H1 (cell line): ENCODE measurements at regions not wholly inside any gene's neighbourhood (a gene's known extent, or its start where the extent isn't known, plus 50 kb on each side); places are given as distances from the start of the nearest gene placed in this dataset.

Experiments
- CREB1 ChIP-seq: IDR thresholded peaks from 2 replicates; pipeline ENCODE4 v1.6.1; 2012; ENCODE audit warnings: inconsistent platforms
- EP300 ChIP-seq, 2 experiments: IDR thresholded peaks; 1 replicate in 1 of 2; 2 replicates in 1 of 2; pipeline ENCODE4 v1.6.1; 2011 to 2012; ENCODE audit warnings: low read depth in 2 of 2, low read length in 2 of 2, mild to moderate bottlenecking in 2 of 2, borderline replicate concordance in 1 of 2, inconsistent platforms in 1 of 2, moderate library complexity in 1 of 2
- EZH2 ChIP-seq: fragments of 200-600 bp; sonication (generic); IDR thresholded peaks from 2 replicates; pipeline ENCODE4 v1.7.1; 2012; ENCODE audit warnings: low read depth, mild to moderate bottlenecking, moderate library complexity, low read length, inconsistent platforms; ENCODE audit not compliant: severe bottlenecking
- HDAC2 ChIP-seq, 2 experiments: fragments of 300-600 bp in 1 of 2; sonication (generic) in 1 of 2; IDR thresholded peaks; 2 replicates each; pipeline ENCODE4 v1.6.1; 2011 to 2012; ENCODE audit warnings: low read depth in 2 of 2, low read length in 2 of 2, mild to moderate bottlenecking in 2 of 2, moderate library complexity in 2 of 2, borderline replicate concordance in 1 of 2, inconsistent platforms in 1 of 2
- MAX ChIP-seq: IDR thresholded peaks from 2 replicates; pipeline ENCODE4 v1.6.1; 2012; ENCODE audit warnings: inconsistent platforms
- POLR2A ChIP-seq, 2 experiments: IDR thresholded peaks; 1 replicate in 1 of 2; 2 replicates in 1 of 2; pipeline ENCODE4 v1.6.1; 2011; ENCODE audit warnings: low read depth in 2 of 2, low read length in 2 of 2, mild to moderate bottlenecking in 2 of 2; ENCODE audit errors: control extremely low read depth in 1 of 2
- POLR2AphosphoS5 ChIP-seq: IDR thresholded peaks from 2 replicates; pipeline ENCODE4 v1.6.1; 2011; ENCODE audit warnings: low read depth, low read length
- RFX5 ChIP-seq: IDR thresholded peaks from 2 replicates; pipeline ENCODE4 v1.6.1; 2011; ENCODE audit warnings: low read depth, low read length, improper control_type of control experiment, borderline replicate concordance
- SIRT6 ChIP-seq: IDR thresholded peaks from one replicate; pipeline ENCODE4 v1.7.1; 2012; ENCODE audit warnings: low read length, inconsistent platforms
- SIX5 ChIP-seq: IDR thresholded peaks from 2 replicates; pipeline ENCODE4 v1.6.1; 2011; ENCODE audit warnings: mild to moderate bottlenecking, low read depth, low read length
- TAF1 ChIP-seq: IDR thresholded peaks from 2 replicates; pipeline ENCODE4 v1.6.1; 2011; ENCODE audit warnings: mild to moderate bottlenecking, low read depth, low read length
- TF ChIP-seq, protein P1 (sequence below), 3 experiments: IDR thresholded peaks; 1 replicate in 2 of 3; 2 replicates in 1 of 3; pipeline versions ENCODE4 v1.5.1 to v1.6.1; 2011; ENCODE audit warnings: low read length in 3 of 3, mild to moderate bottlenecking in 3 of 3, inconsistent platforms in 2 of 3, low read depth in 1 of 3, moderate library complexity in 1 of 3; ENCODE audit not compliant: insufficient read depth in 1 of 3; ENCODE audit errors: control extremely low read depth in 1 of 3

- TF ChIP-seq, protein P1, sequence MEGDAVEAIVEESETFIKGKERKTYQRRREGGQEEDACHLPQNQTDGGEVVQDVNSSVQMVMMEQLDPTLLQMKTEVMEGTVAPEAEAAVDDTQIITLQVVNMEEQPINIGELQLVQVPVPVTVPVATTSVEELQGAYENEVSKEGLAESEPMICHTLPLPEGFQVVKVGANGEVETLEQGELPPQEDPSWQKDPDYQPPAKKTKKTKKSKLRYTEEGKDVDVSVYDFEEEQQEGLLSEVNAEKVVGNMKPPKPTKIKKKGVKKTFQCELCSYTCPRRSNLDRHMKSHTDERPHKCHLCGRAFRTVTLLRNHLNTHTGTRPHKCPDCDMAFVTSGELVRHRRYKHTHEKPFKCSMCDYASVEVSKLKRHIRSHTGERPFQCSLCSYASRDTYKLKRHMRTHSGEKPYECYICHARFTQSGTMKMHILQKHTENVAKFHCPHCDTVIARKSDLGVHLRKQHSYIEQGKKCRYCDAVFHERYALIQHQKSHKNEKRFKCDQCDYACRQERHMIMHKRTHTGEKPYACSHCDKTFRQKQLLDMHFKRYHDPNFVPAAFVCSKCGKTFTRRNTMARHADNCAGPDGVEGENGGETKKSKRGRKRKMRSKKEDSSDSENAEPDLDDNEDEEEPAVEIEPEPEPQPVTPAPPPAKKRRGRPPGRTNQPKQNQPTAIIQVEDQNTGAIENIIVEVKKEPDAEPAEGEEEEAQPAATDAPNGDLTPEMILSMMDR (IDR thresholded peaks at IDR 0.05; ENCODE audit: control extremely low read depth in 1 of 3, insufficient read depth in 1 of 3, low read depth in 1 of 3, low read length in 3 of 3) = no peak
- TF ChIP-seq RFX5 = no peak
- TF ChIP-seq TAF1 = no peak
- no peak for TF ChIP-seq POLR2AphosphoS5
- no peak for TF ChIP-seq EZH2
- no peak for TF ChIP-seq POLR2A (IDR thresholded peaks at IDR 0.05; ENCODE audit: control extremely low read depth in 1 of 2, low read depth in 2 of 2, low read length in 2 of 2)
- TF ChIP-seq SIRT6 = no peak
- no peak for TF ChIP-seq SIX5
- no peak for TF ChIP-seq CREB1
- no peak for TF ChIP-seq MAX
- no peak for TF ChIP-seq EP300 (IDR thresholded peaks at IDR 0.05; ENCODE audit: borderline replicate concordance in 1 of 2, low read depth in 2 of 2, low read length in 2 of 2)
- TF ChIP-seq HDAC2 (IDR thresholded peaks at IDR 0.05; ENCODE audit: borderline replicate concordance in 1 of 2, low read depth in 2 of 2, low read length in 2 of 2) = no peak
Observed at GRCh38 chr15:53171571-53171970, 381.4 kb upstream of the ONECUT1 start.
